ENCODE measurements at regions not wholly inside any gene's neighbourhood (a gene's known extent, or its start where the extent isn't known, plus 50 kb on each side); places are given as distances from the start of the nearest gene placed in this dataset.

- TF ChIP-seq ZFP36 (IDR thresholded peaks at IDR 0.05; ENCODE audit: borderline replicate concordance, partially characterized antibody) (no peak), USF2 (IDR thresholded peaks at IDR 0.05) (no peak), CTCF (IDR thresholded peaks at IDR 0.05) (no peak), RAD21 (conservative IDR thresholded peaks at IDR 0.05 in 1 of 2, IDR thresholded peaks at IDR 0.05 in 1 of 2) (no peak), REST (IDR thresholded peaks at IDR 0.05) (no peak)
Observed at GRCh38 chr6:147641511-147641910, 133.0 kb downstream of the SAMD5 start.
